Body of pancreas (tissue), 4 donors: ENCODE measurements at regions not wholly inside any gene's neighbourhood (a gene's known extent, or its start where the extent isn't known, plus 50 kb on each side); places are given as distances from the start of the nearest gene placed in this dataset.

Experiments used
- ATAC-seq: fragments of 150-250 bp; one replicate; pipeline ENCODE4 v1.9.1; 2016
- DNase-seq, 4 donors: peaks; one replicate each; pipeline ENCODE4 v3.0.0-alpha.2; 2019
- H3K27ac ChIP-seq, 4 donors: fragments of 200-600 bp; sonication (generic); 1 replicate in 3 of 4; 2 replicates in 1 of 4; pipeline versions ENCODE4 v1.5.1 to v1.6.1; 2016 to 2019; ENCODE audit warnings: mild to moderate bottlenecking in 1 of 4, mixed read lengths in 1 of 4, moderate library complexity in 1 of 4
- H3K27me3 ChIP-seq, 2 donors: fragments of 200-600 bp; sonication (generic); one replicate each; pipeline ENCODE4 v1.6.0; 2016; ENCODE audit warnings: mild to moderate bottlenecking in 1 of 2
- H3K36me3 ChIP-seq, 2 donors: fragments of 200-600 bp; sonication (generic); replicated peaks in 1 of 2; 2 replicates each; pipeline ENCODE4 v1.5.1; 2016; ENCODE audit warnings: low read depth in 2 of 2; ENCODE audit not compliant: insufficient read depth in 1 of 2
- H3K4me1 ChIP-seq: fragments of 200-600 bp; sonication (generic); one replicate; pipeline ENCODE4 v1.6.0; 2016
- H3K4me3 ChIP-seq, 2 donors: fragments of 200-600 bp; sonication (generic); 1 replicate in 1 of 2; 2 replicates in 1 of 2; pipeline ENCODE4 v1.5.1; 2016 to 2019
- H3K9me3 ChIP-seq, 3 donors: fragments of 200-600 bp; sonication (generic); 1 replicate in 2 of 3; 2 replicates in 1 of 3; pipeline ENCODE4 v1.5.1; 2016
- POLR2A ChIP-seq, 3 donors: fragments of 450-650 bp; IDR thresholded peaks; one replicate each; pipeline ENCODE4 v1.6.1; 2016; ENCODE audit warnings: antibody characterized with exemption in 3 of 3, mild to moderate bottlenecking in 2 of 3
- whole genome bisulfite sequencing, 2 donors: methylation state at CpG; one replicate each; pipeline ENCODE4 v1.1.5; 2017; 5-methylcytosine and 5-hydroxymethylcytosine counted together
- intact Hi-C: fragments of 100-400 bp; cut with DNase I; formaldehyde crosslinking; loops from one replicate; pipeline ENCODE4 v1.15.1; 2023
- TF ChIP-seq, protein P1 (sequence below), 7 experiments: fragments of 450-650 bp in 4 of 7; fragments of 200-600 bp in 3 of 7; sonication (generic) in 3 of 7; IDR thresholded peaks; one replicate each; pipeline ENCODE4 v1.5.1; 2016 to 2019; ENCODE audit warnings: antibody characterized with exemption in 7 of 7

DNA sequence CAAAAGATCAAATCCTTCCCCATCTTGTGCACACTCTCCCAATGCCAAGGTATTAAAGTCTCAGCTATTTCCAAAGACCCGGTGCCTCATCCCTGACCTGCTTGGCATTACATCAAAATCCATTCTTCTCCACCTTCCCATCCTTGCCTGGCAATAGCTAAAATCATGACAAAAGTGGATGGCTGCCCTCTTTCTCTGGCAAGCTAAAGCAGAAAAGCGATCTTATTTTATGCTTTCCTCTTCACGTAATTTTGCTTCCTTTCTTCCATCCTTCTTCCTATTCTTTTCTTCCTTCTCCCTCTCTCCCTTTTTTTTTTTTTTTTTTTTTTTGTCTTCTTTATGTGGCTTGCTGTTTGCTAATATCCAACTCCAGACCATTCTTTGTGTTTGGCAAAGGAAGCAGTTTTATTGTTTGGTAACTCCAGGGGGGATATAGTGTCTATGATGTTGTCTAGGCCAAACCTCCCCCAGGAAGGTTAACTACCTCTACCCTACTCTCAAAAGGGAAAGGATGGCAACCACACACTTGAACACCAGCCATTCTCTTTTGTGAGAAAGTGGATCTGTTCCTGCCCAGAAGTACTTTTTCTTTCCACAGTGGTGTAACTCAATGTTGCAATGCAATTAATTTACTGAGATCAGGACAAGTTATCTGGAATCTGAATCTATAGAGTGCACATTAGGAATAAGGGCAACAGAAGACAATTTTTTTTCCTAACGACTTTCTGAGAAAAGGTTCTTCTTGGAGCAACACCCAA, 120.9 kb upstream of the TMEM161B start:
- H3K4me3 ChIP-seq, result no peak overlapping the region
- no peak overlapping the region for H3K27ac ChIP-seq
- H3K27me3 ChIP-seq, result no peaks in the 10 kb centered on the region
- DNase-seq, result no peak
- no peaks in the 10 kb centered on the region for H3K9me3 ChIP-seq
- WGBS, 2 donors, result 71 to 77% methylated on average over 4 of the region's 4 CpGs
- TF ChIP-seq POLR2A (IDR thresholded peaks at IDR 0.05), result no peak
- TF ChIP-seq, protein P1, sequence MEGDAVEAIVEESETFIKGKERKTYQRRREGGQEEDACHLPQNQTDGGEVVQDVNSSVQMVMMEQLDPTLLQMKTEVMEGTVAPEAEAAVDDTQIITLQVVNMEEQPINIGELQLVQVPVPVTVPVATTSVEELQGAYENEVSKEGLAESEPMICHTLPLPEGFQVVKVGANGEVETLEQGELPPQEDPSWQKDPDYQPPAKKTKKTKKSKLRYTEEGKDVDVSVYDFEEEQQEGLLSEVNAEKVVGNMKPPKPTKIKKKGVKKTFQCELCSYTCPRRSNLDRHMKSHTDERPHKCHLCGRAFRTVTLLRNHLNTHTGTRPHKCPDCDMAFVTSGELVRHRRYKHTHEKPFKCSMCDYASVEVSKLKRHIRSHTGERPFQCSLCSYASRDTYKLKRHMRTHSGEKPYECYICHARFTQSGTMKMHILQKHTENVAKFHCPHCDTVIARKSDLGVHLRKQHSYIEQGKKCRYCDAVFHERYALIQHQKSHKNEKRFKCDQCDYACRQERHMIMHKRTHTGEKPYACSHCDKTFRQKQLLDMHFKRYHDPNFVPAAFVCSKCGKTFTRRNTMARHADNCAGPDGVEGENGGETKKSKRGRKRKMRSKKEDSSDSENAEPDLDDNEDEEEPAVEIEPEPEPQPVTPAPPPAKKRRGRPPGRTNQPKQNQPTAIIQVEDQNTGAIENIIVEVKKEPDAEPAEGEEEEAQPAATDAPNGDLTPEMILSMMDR (IDR thresholded peaks at IDR 0.05), result no peak
- H3K36me3 ChIP-seq, result no peaks in the 10 kb centered on the region
- no peaks in the 10 kb centered on the region for H3K4me1 ChIP-seq
- intact Hi-C loops, result no loop called here
- ATAC-seq, result no peak

DNA sequence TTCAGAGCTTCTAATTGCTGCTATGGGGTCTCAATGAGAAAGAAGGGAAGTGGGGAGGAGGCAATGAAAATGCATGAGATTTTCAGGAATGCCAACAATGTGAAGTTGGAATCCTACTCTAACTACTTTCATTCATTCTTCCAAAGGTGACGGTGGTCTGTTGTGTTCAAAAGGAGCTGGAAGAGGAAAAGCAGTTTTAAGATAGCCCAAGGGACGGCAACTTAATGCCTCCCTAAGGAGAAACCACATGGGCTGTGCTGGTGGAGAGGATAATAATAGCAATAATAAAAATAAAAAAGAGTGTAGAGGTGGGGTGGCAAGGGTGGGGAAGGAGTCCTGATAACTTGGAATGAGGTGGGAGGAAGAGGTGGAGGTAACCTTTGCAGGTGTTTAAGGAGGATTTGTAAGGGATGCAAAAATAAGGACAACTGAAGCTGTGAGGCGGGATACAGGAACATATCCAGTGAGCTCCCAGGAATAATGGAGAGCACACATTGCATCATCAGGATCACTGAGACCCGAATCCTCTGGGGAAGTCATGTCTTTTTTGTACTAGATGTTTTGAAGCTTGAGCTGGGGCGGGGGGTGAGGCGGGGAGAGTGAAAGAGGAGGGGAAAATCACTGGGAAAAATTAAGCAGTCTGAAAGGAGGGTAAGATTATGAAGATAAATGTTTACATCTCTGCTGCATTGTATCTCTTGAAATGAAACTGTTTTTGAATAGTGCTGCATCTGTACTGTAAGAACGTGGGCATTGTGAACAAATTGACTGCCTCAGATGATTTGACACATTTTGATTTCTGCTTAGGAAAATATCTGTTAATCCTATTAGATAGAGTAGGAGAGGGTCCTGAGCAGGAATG, 120.1 kb upstream of the TMEM161B start:
- TF ChIP-seq, protein P1 (IDR thresholded peaks at IDR 0.05), result no peak
- intact Hi-C loops, result no loop called here
- H3K4me1 ChIP-seq, result no peaks in the 10 kb centered on the region
- no peak overlapping the region for H3K27ac ChIP-seq
- no peaks in the 10 kb centered on the region for H3K36me3 ChIP-seq
- WGBS, 2 donors, result 44 to 45% methylated on average over 7 of the region's 7 CpGs
- no peaks in the 10 kb centered on the region for H3K9me3 ChIP-seq
- DNase-seq, result no peak
- no peak overlapping the region for H3K4me3 ChIP-seq
- H3K27me3 ChIP-seq, result no peaks in the 10 kb centered on the region
- ATAC-seq, result no peak

DNA sequence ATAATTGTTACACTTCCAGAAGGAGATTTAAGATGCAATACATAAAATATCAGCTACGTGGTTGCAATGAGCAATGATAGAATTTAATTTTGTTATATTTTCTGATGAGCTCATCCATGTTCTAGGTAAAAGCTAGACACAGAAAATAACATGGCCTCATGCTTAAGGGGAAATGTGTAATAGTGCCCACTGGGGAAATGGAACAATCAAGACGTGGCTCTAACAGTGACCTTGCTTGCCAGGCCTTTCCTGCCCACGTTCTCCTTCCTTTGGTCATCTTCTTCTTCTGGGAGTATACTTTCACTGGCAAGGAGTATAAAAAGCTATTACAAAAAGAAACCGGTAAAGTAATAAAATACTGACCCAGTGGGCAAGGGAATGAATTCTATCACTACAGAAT, 116.2 kb upstream of the TMEM161B start:
- Histone ChIP-seq H3K9me3 (no peaks in the 10 kb centered on the region), H3K4me3 (no peak overlapping the region), H3K27ac (no peak overlapping the region), H3K4me1 (no peaks in the 10 kb centered on the region), H3K36me3 (no peaks in the 10 kb centered on the region), H3K27me3 (no peaks in the 10 kb centered on the region)
- intact Hi-C loops, result no loop called here
- 55 to 68% methylated on average over 4 of the region's 4 CpGs for WGBS, 2 donors
- DNase-seq (no peak), ATAC-seq (no peak)
- TF ChIP-seq, protein P1 (IDR thresholded peaks at IDR 0.05), result no peak
- TF ChIP-seq POLR2A (IDR thresholded peaks at IDR 0.05), result no peak

DNA sequence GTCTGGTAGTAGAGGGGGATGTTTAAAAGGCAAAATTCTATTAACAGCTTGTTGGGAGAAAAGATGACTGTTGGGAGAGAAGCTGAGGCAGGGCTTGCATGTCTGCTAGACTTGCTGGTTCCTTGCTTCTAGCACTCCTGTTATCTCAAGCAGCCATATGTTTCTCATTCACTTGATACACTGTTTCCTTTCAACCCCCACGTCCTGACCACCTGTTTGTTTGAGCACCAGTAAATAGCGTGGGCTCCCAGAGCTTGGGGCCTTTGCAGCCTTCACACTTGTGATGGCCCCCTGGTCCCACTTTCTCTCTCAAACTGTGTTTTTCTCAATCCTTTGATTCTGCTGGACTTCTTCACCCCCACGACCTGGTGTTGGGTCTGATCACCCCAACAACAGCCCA, 111.7 kb upstream of the TMEM161B start:
- H3K9me3 ChIP-seq, result no peaks in the 10 kb centered on the region

More for the DNA sequence above, 111.7 kb upstream of the TMEM161B start:
- no peak for TF ChIP-seq POLR2A (IDR thresholded peaks at IDR 0.05)
- TF ChIP-seq, protein P1 (IDR thresholded peaks at IDR 0.05), result no peak
- ATAC-seq (no peak), DNase-seq (no peak)
- no peaks in the 10 kb centered on the region for H3K27me3 ChIP-seq
- H3K4me3 ChIP-seq, result no peak overlapping the region
- 40 to 51% methylated on average over 3 of the region's 3 CpGs for WGBS, 2 donors
- H3K36me3 ChIP-seq, result no peaks in the 10 kb centered on the region
- no peaks in the 10 kb centered on the region for H3K4me1 ChIP-seq
- H3K27ac ChIP-seq, result no peak overlapping the region
- intact Hi-C loops, result no loop called here
